ENCODE measurements at regions not wholly inside any gene's neighbourhood (a gene's known extent, or its start where the extent isn't known, plus 50 kb on each side); places are given as distances from the start of the nearest gene placed in this dataset.

DNA sequence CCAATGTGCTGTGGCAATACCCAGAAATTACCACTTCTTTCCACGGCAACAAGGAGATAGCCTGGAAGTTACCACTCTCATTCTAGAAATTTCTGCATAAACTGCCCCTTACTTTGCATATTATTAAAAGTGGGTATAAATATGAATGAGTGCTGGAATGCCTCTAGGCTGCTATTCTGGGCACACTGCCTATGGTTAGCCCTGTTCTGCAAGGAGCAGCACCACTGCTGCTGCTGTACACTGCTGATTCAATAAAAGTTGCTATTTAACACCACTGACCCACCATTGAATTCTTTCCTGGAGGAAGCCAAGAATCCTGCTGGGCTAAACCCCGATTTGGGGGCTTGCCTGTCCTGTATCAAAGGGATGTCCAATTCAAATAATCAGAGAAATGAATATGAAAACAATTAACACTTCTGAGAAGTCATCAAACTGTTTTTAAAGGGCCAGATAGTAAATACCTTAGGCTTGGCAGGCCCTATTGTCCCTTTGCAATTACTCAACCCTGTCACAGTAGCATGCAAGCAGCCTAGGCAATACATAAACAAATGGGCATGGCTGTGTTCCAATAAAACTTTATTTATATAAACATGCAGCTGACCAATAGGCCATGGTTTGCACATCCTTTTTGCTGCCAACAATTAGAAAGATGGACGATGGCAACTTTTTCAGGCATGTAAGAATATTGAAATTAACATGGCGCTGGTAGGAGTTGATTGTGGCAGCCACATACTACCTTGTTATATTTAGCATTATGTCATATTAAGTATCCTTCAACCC, 369.4 kb upstream of the B3GALT2 start:
- TF ChIP-seq, protein P1, sequence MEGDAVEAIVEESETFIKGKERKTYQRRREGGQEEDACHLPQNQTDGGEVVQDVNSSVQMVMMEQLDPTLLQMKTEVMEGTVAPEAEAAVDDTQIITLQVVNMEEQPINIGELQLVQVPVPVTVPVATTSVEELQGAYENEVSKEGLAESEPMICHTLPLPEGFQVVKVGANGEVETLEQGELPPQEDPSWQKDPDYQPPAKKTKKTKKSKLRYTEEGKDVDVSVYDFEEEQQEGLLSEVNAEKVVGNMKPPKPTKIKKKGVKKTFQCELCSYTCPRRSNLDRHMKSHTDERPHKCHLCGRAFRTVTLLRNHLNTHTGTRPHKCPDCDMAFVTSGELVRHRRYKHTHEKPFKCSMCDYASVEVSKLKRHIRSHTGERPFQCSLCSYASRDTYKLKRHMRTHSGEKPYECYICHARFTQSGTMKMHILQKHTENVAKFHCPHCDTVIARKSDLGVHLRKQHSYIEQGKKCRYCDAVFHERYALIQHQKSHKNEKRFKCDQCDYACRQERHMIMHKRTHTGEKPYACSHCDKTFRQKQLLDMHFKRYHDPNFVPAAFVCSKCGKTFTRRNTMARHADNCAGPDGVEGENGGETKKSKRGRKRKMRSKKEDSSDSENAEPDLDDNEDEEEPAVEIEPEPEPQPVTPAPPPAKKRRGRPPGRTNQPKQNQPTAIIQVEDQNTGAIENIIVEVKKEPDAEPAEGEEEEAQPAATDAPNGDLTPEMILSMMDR (IDR thresholded peaks at IDR 0.05; ENCODE audit: insufficient read depth, low read length) = no peak
- no peak for TF ChIP-seq GABPA (IDR thresholded peaks at IDR 0.05; ENCODE audit: low read depth)
- TF ChIP-seq SPI1 (IDR thresholded peaks at IDR 0.05; ENCODE audit: borderline replicate concordance, low read depth) = no peak

All from HL-60 (cell line).